Embryonic facial prominence (tissue), 1 donor: ENCODE measurements at regions not wholly inside any gene's neighbourhood (a gene's known extent, or its start where the extent isn't known, plus 50 kb on each side); places are given as distances from the start of the nearest gene placed in this dataset.
"Not testable (repeated sequence)": the region's sequence is repeated elsewhere in the genome, so short reads cannot be mapped to it uniquely, and the experiment has no call there.

ENCODE experiments used
- DNase-seq: peaks from one replicate; pipeline ENCODE4 v3.0.0-alpha.2; 2016; ENCODE audit errors: extremely low spot score

GRCh38 chr2:87537251-87537671, 210.6 kb upstream of the PLGLB2 start:
- not testable (repeated sequence) for DNase-seq

- not testable (repeated sequence) for DNase-seq
Measured at GRCh38 chr2:87538268-87538667, 209.6 kb upstream of the PLGLB2 start.

- DNase-seq = not testable (repeated sequence)
Measured at GRCh38 chr2:87539151-87539943, 208.5 kb upstream of the PLGLB2 start.

- not testable (repeated sequence) for DNase-seq
Measured at GRCh38 chr2:87540242-87540641, 207.6 kb upstream of the PLGLB2 start.

GRCh38 chr2:87542599-87543174, 205.2 kb upstream of the PLGLB2 start:
- DNase-seq = not testable (repeated sequence)

- DNase-seq = not testable (repeated sequence)
Measured at GRCh38 chr2:87543797-87544196, 204.1 kb upstream of the PLGLB2 start.

- not testable (repeated sequence) for DNase-seq
Measured at GRCh38 chr2:87547106-87547505, 200.8 kb upstream of the PLGLB2 start.

GRCh38 chr2:87547966-87548365, 199.9 kb upstream of the PLGLB2 start:
- not testable (repeated sequence) for DNase-seq

GRCh38 chr2:87548681-87549536, 199.0 kb upstream of the PLGLB2 start:
- DNase-seq = not testable (repeated sequence)

- not testable (repeated sequence) for DNase-seq
Measured at GRCh38 chr2:87549561-87550202, 198.2 kb upstream of the PLGLB2 start.

- not testable (repeated sequence) for DNase-seq
Measured at GRCh38 chr2:87554678-87555077, 193.2 kb upstream of the PLGLB2 start.

GRCh38 chr2:87555082-87555481, 192.8 kb upstream of the PLGLB2 start:
- not testable (repeated sequence) for DNase-seq

- DNase-seq = not testable (repeated sequence)
Measured at GRCh38 chr2:87559001-87559400, 188.9 kb upstream of the PLGLB2 start.

- DNase-seq = not testable (repeated sequence)
Measured at GRCh38 chr2:87559735-87560134, 188.2 kb upstream of the PLGLB2 start.

- not testable (repeated sequence) for DNase-seq
Measured at GRCh38 chr2:87565116-87565515, 182.8 kb upstream of the PLGLB2 start.

- DNase-seq = not testable (repeated sequence)
Measured at GRCh38 chr2:87566531-87566930, 181.4 kb upstream of the PLGLB2 start.

- DNase-seq = not testable (repeated sequence)
Measured at GRCh38 chr2:87567093-87567492, 180.8 kb upstream of the PLGLB2 start.

- not testable (repeated sequence) for DNase-seq
Measured at GRCh38 chr2:87567912-87568311, 180.0 kb upstream of the PLGLB2 start.

GRCh38 chr2:87568554-87569278, 179.2 kb upstream of the PLGLB2 start:
- DNase-seq = not testable (repeated sequence)

GRCh38 chr2:87569689-87570397, 178.0 kb upstream of the PLGLB2 start:
- DNase-seq = not testable (repeated sequence)
